IPS-NIHi11 (cell line): ENCODE measurements at regions not wholly inside any gene's neighbourhood (a gene's known extent, or its start where the extent isn't known, plus 50 kb on each side); places are given as distances from the start of the nearest gene placed in this dataset.
"Not testable (repeated sequence)": the region's sequence is repeated elsewhere in the genome, so short reads cannot be mapped to it uniquely, and the experiment has no call there.

Experiments
- DNase-seq: peaks from one replicate; pipeline ENCODE4 v3.0.0; 2012; ENCODE audit warnings: mixed read lengths, low spot score

- no peak for DNase-seq
These were observed 646.7 kb upstream of the FOXG1 start for GRCh38 chr14:28119849-28120248.

- no peak for DNase-seq
These were observed 646.2 kb upstream of the FOXG1 start for GRCh38 chr14:28120391-28120790.

GRCh38 chr14:28121512-28122297 lies 644.9 kb upstream of the FOXG1 start:
- peak; percentile 13 for DNase-seq

- no peak for DNase-seq
These were observed 635.8 kb upstream of the FOXG1 start for GRCh38 chr14:28130610-28131284.

GRCh38 chr14:28138341-28138740 lies 628.2 kb upstream of the FOXG1 start:
- DNase-seq = no peak

GRCh38 chr14:28141662-28142061 lies 624.9 kb upstream of the FOXG1 start:
- DNase-seq = no peak

- DNase-seq = peak; percentile 13
These were observed 624.1 kb upstream of the FOXG1 start for GRCh38 chr14:28142400-28143015.

GRCh38 chr14:28143316-28143715 lies 623.3 kb upstream of the FOXG1 start:
- peak; percentile 15 for DNase-seq

- no peak for DNase-seq
These were observed 614.7 kb upstream of the FOXG1 start for GRCh38 chr14:28151926-28152325.

- no peak for DNase-seq
These were observed 614.0 kb upstream of the FOXG1 start for GRCh38 chr14:28152453-28153044.

GRCh38 chr14:28157289-28157869 lies 609.2 kb upstream of the FOXG1 start:
- DNase-seq = no peak

- no peak for DNase-seq
These were observed 608.4 kb upstream of the FOXG1 start for GRCh38 chr14:28157887-28158791.

- DNase-seq = no peak
These were observed 605.5 kb upstream of the FOXG1 start for GRCh38 chr14:28161040-28161439.

GRCh38 chr14:28163233-28163632 lies 603.4 kb upstream of the FOXG1 start:
- no peak for DNase-seq

- DNase-seq = no peak
These were observed 602.7 kb upstream of the FOXG1 start for GRCh38 chr14:28163897-28164296.

- DNase-seq = not testable (repeated sequence)
These were observed 578.4 kb upstream of the FOXG1 start for GRCh38 chr14:28187902-28188830.

GRCh38 chr14:28196878-28197277 lies 569.7 kb upstream of the FOXG1 start:
- DNase-seq = no peak

- no peak for DNase-seq
These were observed 546.2 kb upstream of the FOXG1 start for GRCh38 chr14:28220391-28220790.

GRCh38 chr14:28240909-28241308 lies 525.7 kb upstream of the FOXG1 start:
- DNase-seq = no peak

- DNase-seq = no peak
These were observed 523.7 kb upstream of the FOXG1 start for GRCh38 chr14:28242895-28243294.
